PFSK-1 (cell line): ENCODE measurements at regions not wholly inside any gene's neighbourhood (a gene's known extent, or its start where the extent isn't known, plus 50 kb on each side); places are given as distances from the start of the nearest gene placed in this dataset.

ENCODE experiments used
- FOXP2 ChIP-seq: optimal IDR thresholded peaks from 2 replicates; pipeline ENCODE3; 2011; ENCODE audit warnings: borderline replicate concordance, control low read depth, inconsistent platforms; ENCODE audit not compliant: insufficient read depth; ENCODE audit errors: extremely low read length, extremely low read depth
- POLR2AphosphoS5 ChIP-seq: IDR thresholded peaks from 2 replicates; pipeline ENCODE4 v1.6.1; 2012; ENCODE audit warnings: low read depth, mild to moderate bottlenecking, control low read depth, low read length, moderate library complexity
- REST ChIP-seq, 2 experiments: IDR thresholded peaks; 2 replicates each; pipeline versions ENCODE4 v1.6.1 to v1.8.0; 2011 to 2012; ENCODE audit warnings: low read depth in 2 of 2, low read length in 2 of 2, control low read depth in 1 of 2, inconsistent platforms in 1 of 2, mild to moderate bottlenecking in 1 of 2, moderate library complexity in 1 of 2; ENCODE audit not compliant: insufficient read depth in 1 of 2
- SIN3A ChIP-seq: IDR thresholded peaks from 2 replicates; pipeline ENCODE4 v1.6.1; 2012; ENCODE audit warnings: mild to moderate bottlenecking, low read length, moderate library complexity, borderline replicate concordance; ENCODE audit not compliant: insufficient read depth
- TAF1 ChIP-seq: IDR thresholded peaks from 2 replicates; pipeline ENCODE4 v1.6.1; 2012; ENCODE audit warnings: low read length, control low read depth, borderline replicate concordance; ENCODE audit not compliant: insufficient read depth

DNA sequence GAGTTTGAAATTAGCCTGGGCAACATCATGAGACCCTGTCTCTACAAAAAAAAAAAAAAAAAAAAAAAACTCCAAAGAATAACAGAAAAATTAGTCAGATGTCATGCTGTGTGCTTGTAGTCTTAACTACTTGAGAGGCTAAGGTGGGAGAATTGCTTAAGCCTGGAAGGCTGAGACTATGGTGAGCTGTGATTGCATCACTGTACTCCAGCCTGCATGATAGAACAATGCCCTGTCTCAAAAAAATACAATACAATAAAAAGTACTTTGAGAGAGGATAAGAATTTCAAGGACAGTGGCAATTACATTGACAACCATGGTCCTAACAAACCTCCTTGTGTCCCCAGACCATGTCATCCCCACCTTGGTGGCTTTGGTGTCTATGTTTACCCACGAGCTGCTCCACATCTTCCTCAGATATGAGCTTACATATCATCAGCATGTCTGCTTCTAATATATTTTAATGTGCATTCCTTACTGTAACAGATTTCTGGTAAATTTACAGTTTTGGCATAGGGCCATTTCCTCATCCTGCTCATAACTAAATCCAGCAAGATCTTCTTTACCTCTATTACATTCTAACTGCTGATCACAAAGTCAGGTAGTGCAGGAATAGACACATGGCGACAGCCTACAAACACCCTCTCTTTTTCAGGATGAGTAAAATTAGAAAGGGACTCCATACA is 437.7 kb upstream of the HNRNPA3 start:
- TF ChIP-seq TAF1 = no peak
- no peak for TF ChIP-seq FOXP2
- TF ChIP-seq SIN3A = no peak
- TF ChIP-seq REST (IDR thresholded peaks at IDR 0.05; ENCODE audit: insufficient read depth in 1 of 2, low read depth in 2 of 2, low read length in 2 of 2) = no peak
- TF ChIP-seq POLR2AphosphoS5 = no peak

DNA sequence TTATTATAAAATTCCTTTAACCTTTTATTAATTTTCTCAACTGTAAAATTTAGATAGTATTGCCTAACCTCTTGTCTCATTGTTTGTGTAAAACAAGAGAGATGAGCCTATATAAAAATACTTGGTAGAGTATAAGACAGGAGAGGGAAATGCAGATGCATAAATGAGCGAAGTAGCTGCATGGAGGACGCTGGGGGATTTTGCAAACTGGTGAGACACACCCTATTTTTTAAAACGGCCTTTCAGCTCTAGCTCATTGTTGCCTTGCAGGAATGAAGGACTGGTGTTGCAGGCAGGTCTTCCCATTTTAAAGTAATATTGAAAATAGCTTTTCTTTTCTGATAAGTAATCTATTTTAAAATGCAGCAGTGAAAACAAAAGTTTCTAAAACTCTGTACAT is 435.3 kb upstream of the HNRNPA3 start:
- no peak for TF ChIP-seq REST (IDR thresholded peaks at IDR 0.05; ENCODE audit: insufficient read depth in 1 of 2, low read depth in 2 of 2, low read length in 2 of 2)

DNA sequence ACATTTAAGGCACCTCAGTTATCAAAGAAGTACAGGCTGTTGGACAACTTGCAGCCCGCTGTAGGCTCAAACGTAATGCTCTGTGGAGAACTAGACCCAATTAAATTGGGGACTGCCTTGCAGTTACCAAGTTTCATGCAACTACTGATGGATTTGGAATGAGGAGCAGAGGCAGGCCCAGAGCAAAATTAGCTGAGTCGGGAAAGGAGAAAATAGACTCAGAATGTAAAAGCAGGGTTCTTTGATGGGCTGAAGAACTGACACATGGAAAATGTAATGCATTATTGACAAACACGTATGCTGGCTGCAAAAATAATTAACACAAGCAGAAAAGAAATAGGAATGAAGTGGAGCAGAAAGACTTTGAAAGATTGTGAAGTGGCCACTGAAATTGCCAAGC is 432.7 kb upstream of the HNRNPA3 start:
- TF ChIP-seq REST (IDR thresholded peaks at IDR 0.05; ENCODE audit: insufficient read depth in 1 of 2, low read depth in 2 of 2, low read length in 2 of 2) (no peak), SIN3A (no peak), POLR2AphosphoS5 (no peak), FOXP2 (no peak), TAF1 (no peak)

- no peak for TF ChIP-seq REST (IDR thresholded peaks at IDR 0.05; ENCODE audit: insufficient read depth in 1 of 2, low read depth in 2 of 2, low read length in 2 of 2)
- TF ChIP-seq FOXP2 = no peak
- TF ChIP-seq POLR2AphosphoS5 = no peak
- TF ChIP-seq TAF1 = no peak
- TF ChIP-seq SIN3A = no peak
These were observed 432.2 kb upstream of the HNRNPA3 start for GRCh38 chr2:176780348-176780747.

- TF ChIP-seq REST (IDR thresholded peaks at IDR 0.05; ENCODE audit: insufficient read depth in 1 of 2, low read depth in 2 of 2, low read length in 2 of 2) (no peak), FOXP2 (no peak), TAF1 (no peak), POLR2AphosphoS5 (no peak), SIN3A (no peak)
These were observed 430.9 kb upstream of the HNRNPA3 start for GRCh38 chr2:176781570-176782217.
